HG02678 (cell line): ENCODE measurements at regions not wholly inside any gene's neighbourhood (a gene's known extent, or its start where the extent isn't known, plus 50 kb on each side); places are given as distances from the start of the nearest gene placed in this dataset.
"Not testable (repeated sequence)": the region's sequence is repeated elsewhere in the genome, so short reads cannot be mapped to it uniquely, and the experiment has no call there.

Experiments used
- ATAC-seq: cut with Tn5 transposase; IDR thresholded peaks from one replicate; pipeline ENCODE4 v1.9.1; 2021; ENCODE audit warnings: mild to moderate bottlenecking, moderate library complexity; ENCODE audit not compliant: unreplicated experiment

GRCh38 chr2:235105821-235106359 is 154.1 kb downstream of the SH3BP4 start:
- no peak for ATAC-seq

- no peak for ATAC-seq
Observed at GRCh38 chr2:235106874-235107639, 155.2 kb downstream of the SH3BP4 start.

- ATAC-seq, result no peak
Observed at GRCh38 chr2:235107640-235107951, 155.8 kb downstream of the SH3BP4 start.

DNA sequence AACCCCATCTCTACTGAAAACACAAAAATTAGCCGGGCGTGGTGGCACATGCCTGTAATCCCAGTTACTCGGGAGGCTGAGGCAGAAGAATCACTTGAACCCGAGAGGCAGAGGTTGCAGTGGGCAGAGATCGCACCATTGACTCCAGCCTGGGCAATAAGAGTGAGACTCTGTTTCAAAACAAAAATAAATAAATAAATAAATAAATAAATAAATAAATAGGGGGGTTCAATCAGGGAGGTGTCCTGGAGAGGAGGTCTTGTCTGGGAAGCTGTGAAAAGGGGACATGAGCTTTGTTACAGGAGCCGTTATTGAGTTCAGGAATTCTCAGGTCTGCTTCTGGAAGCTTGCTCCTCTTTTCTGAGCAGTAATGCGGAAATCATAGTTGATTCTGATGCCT is 157.7 kb downstream of the SH3BP4 start:
- not testable (repeated sequence) for ATAC-seq

- ATAC-seq, result no peak
Observed at GRCh38 chr2:235112365-235112764, 160.5 kb downstream of the SH3BP4 start.

GRCh38 chr2:235113854-235114253 is 162.0 kb downstream of the SH3BP4 start:
- ATAC-seq, result no peak

- ATAC-seq, result no peak
Observed at GRCh38 chr2:235114286-235114685, 162.5 kb downstream of the SH3BP4 start.

GRCh38 chr2:235115521-235115920 is 163.7 kb downstream of the SH3BP4 start:
- ATAC-seq, result no peak

DNA sequence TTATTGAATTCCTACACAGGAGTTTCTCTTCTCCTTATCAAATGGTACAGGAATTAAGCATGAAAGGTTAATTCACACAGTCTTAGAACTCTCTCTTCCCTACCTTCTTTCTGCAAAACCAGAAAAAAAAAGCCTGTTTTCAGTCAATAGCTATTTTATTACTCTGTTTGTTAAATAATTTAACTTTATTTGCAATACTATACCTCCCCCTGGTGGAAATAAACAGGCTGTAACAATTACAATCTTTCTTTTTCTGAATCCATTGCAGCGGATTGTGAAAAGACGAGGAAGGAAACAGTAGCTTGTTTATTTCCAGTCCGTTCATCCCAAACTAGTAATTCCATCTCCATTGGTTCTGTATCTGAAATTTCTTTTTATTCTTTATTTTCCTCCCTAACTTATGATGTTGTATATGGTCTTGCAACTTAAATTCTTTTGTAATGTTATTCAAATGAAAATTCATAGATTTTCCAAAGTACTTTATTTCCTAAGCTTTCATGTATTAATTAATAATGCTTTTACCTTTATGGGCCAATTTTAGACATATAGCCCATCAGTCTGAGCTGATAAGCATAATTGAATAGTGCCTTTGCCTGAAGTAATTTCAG is 165.2 kb downstream of the SH3BP4 start:
- no peak for ATAC-seq

DNA sequence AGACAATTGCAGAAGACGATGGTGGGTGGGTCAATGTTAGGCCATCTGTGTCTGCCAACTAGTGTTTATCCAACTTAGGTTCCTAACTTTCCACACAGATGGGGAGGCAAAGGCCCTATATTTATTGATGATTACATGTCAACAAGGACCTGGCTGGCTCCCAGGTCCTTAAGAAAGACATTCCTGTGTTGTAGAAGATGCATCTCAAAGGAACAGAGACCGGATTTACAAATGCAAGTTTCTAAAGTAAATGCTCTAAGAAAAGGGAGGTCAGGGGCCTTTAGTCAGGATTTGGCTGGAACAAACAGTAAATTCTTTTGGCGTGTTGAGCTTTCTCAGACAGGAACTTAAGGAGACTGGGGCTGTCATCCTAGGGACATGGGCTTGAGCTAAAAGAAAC is 175.0 kb downstream of the SH3BP4 start:
- no peak for ATAC-seq

DNA sequence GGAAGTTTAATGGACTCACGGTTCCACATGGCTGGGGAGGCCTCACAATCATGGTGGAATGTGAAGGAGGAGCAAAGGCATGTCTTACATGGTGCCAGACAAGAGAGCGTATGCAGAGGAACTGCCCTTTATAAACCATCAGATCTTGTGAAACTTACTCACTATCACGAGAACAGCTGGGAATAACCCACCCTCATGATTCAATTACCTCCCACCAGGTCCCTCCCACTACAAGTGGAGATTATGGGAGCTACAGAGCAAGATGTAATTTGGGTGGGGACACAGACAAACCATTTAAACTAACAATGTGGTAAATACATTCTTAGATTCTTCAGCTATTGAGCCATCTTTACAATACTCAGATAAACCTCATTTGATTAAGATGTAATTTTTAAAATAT is 176.1 kb downstream of the SH3BP4 start:
- no peak for ATAC-seq

DNA sequence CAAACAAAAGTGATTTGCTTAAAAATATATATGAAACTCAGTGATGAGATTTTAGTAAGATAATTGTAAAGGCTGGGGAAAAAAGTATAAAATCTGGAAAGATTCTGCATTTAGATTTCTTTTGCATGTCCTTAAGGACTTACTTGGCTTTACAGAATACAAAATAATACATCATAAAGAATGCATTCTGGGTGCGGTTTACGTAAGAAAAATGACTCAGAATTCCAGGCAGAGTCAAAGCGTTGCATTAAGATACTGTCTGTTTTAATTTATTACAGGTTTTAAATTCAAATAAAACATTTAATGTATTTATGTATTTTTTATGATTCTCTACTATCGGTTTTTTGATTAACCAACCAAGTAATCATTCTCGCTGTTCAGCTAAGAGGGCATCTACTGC is 178.0 kb downstream of the SH3BP4 start:
- ATAC-seq, result no peak

- ATAC-seq, result no peak
Observed at GRCh38 chr2:235131334-235132305, 179.8 kb downstream of the SH3BP4 start.

- no peak for ATAC-seq
Observed at GRCh38 chr2:235132651-235133050, 180.8 kb downstream of the SH3BP4 start.

DNA sequence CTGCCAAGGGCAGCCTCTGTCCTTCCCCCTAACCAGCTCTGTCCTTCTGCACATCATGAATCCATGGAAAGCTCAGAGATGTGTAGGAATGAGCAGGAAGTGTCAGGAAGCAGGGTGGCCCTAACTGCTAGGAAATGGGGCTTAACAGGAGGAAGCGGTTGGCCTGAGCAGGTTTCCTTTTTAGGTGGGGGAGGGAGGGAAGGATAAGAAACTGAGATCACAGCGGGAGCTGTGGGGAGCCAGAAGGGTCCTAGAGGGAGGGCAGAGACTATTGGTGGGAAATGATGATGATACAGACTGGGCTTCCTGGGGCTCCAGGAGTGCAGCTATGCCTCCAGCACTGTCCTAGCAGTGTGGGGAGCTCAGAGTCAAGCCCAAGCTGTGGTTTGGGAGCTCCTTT is 182.0 kb downstream of the SH3BP4 start:
- no peak for ATAC-seq

DNA sequence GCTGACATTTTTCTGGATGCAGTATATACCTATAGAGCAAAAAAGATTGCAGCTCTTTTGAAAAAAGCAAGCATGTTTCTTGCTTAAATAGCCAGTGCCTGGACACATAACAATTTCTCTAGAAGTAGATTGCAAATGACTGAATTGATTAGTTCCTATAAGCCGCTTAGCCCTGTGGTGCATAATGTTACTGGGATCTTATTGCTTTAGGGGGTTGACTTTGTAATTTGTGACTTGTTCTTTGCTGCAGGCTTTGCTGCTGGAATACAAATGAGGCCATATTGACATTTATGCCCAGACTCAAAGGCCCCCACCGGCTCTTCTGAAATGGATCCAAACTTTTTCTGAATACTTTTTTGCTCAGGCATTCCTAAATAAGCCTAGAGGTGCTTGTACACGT is 182.6 kb downstream of the SH3BP4 start:
- no peak for ATAC-seq

- no peak for ATAC-seq
Observed at GRCh38 chr2:235135195-235135965, 183.6 kb downstream of the SH3BP4 start.

DNA sequence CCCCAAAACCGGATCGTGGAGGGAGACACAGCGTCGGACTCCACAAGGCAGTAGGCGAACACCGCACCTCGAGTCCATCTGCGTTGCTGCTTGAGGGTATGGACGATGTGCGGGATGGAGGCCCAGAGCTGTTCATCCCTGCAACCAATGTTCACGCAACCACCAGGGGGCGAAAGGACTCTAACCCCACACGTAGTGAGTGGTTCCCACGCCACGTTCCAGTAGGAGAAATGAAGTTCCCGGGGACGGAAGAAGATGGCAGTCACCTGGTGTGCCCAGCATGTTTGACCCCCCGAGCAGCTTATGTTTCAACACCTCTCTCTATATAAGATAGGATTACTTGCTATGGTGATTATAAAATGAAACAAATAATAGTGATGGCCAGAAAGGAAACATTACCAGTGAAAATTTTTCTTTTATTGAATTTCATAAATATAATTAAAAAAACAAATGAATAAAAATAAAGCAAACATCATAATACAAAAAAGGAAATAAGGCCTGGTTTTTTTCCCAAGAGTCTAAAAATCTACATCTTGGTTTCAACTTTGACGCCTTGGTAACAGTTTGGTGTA is 184.3 kb downstream of the SH3BP4 start:
- no peak for ATAC-seq

GRCh38 chr2:235138339-235138738 is 186.5 kb downstream of the SH3BP4 start:
- no peak for ATAC-seq
